Suprapubic skin (tissue), 4 donors: ENCODE measurements at regions not wholly inside any gene's neighbourhood (a gene's known extent, or its start where the extent isn't known, plus 50 kb on each side); places are given as distances from the start of the nearest gene placed in this dataset.

ENCODE experiments used
- DNase-seq, 2 donors: peaks; one replicate each; pipeline ENCODE4 v3.0.0-alpha.2; 2019; ENCODE audit warnings: low spot score in 2 of 2
- H3K27ac ChIP-seq: fragments of 200-600 bp; sonication (generic); one replicate; pipeline ENCODE4 v1.5.1; 2019
- H3K27me3 ChIP-seq: fragments of 200-600 bp; sonication (generic); one replicate; pipeline ENCODE4 v1.5.1; 2019
- H3K36me3 ChIP-seq: fragments of 200-600 bp; sonication (generic); one replicate; pipeline ENCODE4 v1.5.1; 2019
- H3K4me1 ChIP-seq: fragments of 200-600 bp; sonication (generic); one replicate; pipeline ENCODE4 v1.5.1; 2019
- H3K4me3 ChIP-seq: fragments of 200-600 bp; sonication (generic); one replicate; pipeline ENCODE4 v1.5.1; 2019; ENCODE audit warnings: mild to moderate bottlenecking
- H3K9me3 ChIP-seq: fragments of 200-600 bp; sonication (generic); one replicate; pipeline ENCODE4 v1.5.1; 2019
- CTCF ChIP-seq, 2 donors: fragments of 200-600 bp in 1 of 2; fragments of 450-650 bp in 1 of 2; sonication (generic) in 1 of 2; IDR thresholded peaks; one replicate each; pipeline ENCODE4 v1.5.1; 2016 to 2019; ENCODE audit warnings: antibody characterized with exemption in 2 of 2, mild to moderate bottlenecking in 1 of 2, moderate library complexity in 1 of 2
- EP300 ChIP-seq: sonication (generic); formaldehyde crosslinking; IDR thresholded peaks from one replicate; pipeline ENCODE4 v1.6.1; 2017; ENCODE audit warnings: antibody characterized with exemption
- POLR2A ChIP-seq, 2 donors: fragments of 450-650 bp; IDR thresholded peaks; one replicate each; pipeline ENCODE4 v1.6.1; 2017; ENCODE audit warnings: antibody characterized with exemption in 2 of 2, mild to moderate bottlenecking in 2 of 2, moderate library complexity in 2 of 2
- POLR2AphosphoS5 ChIP-seq, 3 donors: sonication (generic); formaldehyde crosslinking; IDR thresholded peaks; one replicate each; pipeline ENCODE4 v1.6.1; 2017; ENCODE audit warnings: antibody characterized with exemption in 3 of 3
- WGBS: methylation state at CpG from one replicate; pipeline ENCODE4 v1.1.5; 2018; 5-methylcytosine and 5-hydroxymethylcytosine counted together

GRCh38 chr9:115283395-115283794, 165.4 kb upstream of the TNC start:
- no peak for DNase-seq
- no peak overlapping the region for H3K4me3 ChIP-seq
- H3K36me3 ChIP-seq, result no peaks in the 10 kb centered on the region
- H3K4me1 ChIP-seq, result no peaks in the 10 kb centered on the region
- H3K9me3 ChIP-seq, result no peaks in the 10 kb centered on the region
- TF ChIP-seq EP300 (no peak), CTCF (IDR thresholded peaks at IDR 0.05) (no peak), POLR2AphosphoS5 (IDR thresholded peaks at IDR 0.05) (no peak), POLR2A (IDR thresholded peaks at IDR 0.05) (no peak)
- no peaks in the 10 kb centered on the region for H3K27me3 ChIP-seq
- 90% methylated on average over 1 of the region's 1 CpG for WGBS
- H3K27ac ChIP-seq, result no peak overlapping the region

GRCh38 chr9:115285836-115286235, 167.9 kb upstream of the TNC start:
- Histone ChIP-seq H3K4me1 (no peaks in the 10 kb centered on the region), H3K27me3 (no peaks in the 10 kb centered on the region), H3K9me3 (no peaks in the 10 kb centered on the region), H3K27ac (no peak overlapping the region), H3K36me3 (no peaks in the 10 kb centered on the region), H3K4me3 (no peak overlapping the region)
- no peak for DNase-seq
- no peak for TF ChIP-seq EP300
- no peak for TF ChIP-seq POLR2AphosphoS5 (IDR thresholded peaks at IDR 0.05)
- no peak for TF ChIP-seq POLR2A (IDR thresholded peaks at IDR 0.05)
- TF ChIP-seq CTCF (IDR thresholded peaks at IDR 0.05), result no peak

GRCh38 chr9:115286411-115286810, 168.5 kb upstream of the TNC start:
- Histone ChIP-seq H3K4me3 (no peak overlapping the region), H3K27ac (no peak overlapping the region), H3K36me3 (no peaks in the 10 kb centered on the region), H3K9me3 (no peaks in the 10 kb centered on the region), H3K27me3 (no peaks in the 10 kb centered on the region), H3K4me1 (peaks cover 2% of the 10 kb centered on the region)
- no peak for DNase-seq
- WGBS, result 94% methylated on average over 1 of the region's 1 CpG
- no peak for TF ChIP-seq POLR2AphosphoS5 (IDR thresholded peaks at IDR 0.05)

GRCh38 chr9:115289757-115290208, 171.8 kb upstream of the TNC start:
- 82% methylated on average over 1 of the region's 1 CpG for WGBS
- DNase-seq, result no peak

GRCh38 chr9:115291841-115292240, 173.9 kb upstream of the TNC start:
- H3K9me3 ChIP-seq, result no peaks in the 10 kb centered on the region
- WGBS, result 65% methylated on average over 3 of the region's 3 CpGs
- H3K36me3 ChIP-seq, result no peaks in the 10 kb centered on the region
- no peak for TF ChIP-seq CTCF (IDR thresholded peaks at IDR 0.05)
- TF ChIP-seq EP300, result no peak
- TF ChIP-seq POLR2A (IDR thresholded peaks at IDR 0.05), result no peak
- TF ChIP-seq POLR2AphosphoS5 (IDR thresholded peaks at IDR 0.05), result no peak
- H3K27me3 ChIP-seq, result no peaks in the 10 kb centered on the region
- H3K27ac ChIP-seq, result no peak overlapping the region
- no peak for DNase-seq
- peaks cover 11% of the 10 kb centered on the region for H3K4me1 ChIP-seq
- H3K4me3 ChIP-seq, result no peak overlapping the region

More at GRCh38 chr9:115289757-115290208, 171.8 kb upstream of the TNC start:
- Histone ChIP-seq H3K27me3 (no peaks in the 10 kb centered on the region), H3K9me3 (no peaks in the 10 kb centered on the region), H3K4me1 (peaks cover 5% of the 10 kb centered on the region), H3K36me3 (no peaks in the 10 kb centered on the region), H3K4me3 (no peak overlapping the region), H3K27ac (no peak overlapping the region)
- TF ChIP-seq POLR2AphosphoS5 (IDR thresholded peaks at IDR 0.05) (no peak), EP300 (no peak), CTCF (IDR thresholded peaks at IDR 0.05) (no peak), POLR2A (IDR thresholded peaks at IDR 0.05) (no peak)
